ENCODE measurements at regions not wholly inside any gene's neighbourhood (a gene's known extent, or its start where the extent isn't known, plus 50 kb on each side); places are given as distances from the start of the nearest gene placed in this dataset.

- CTCF ChIA-PET, result interaction anchor here (1.4 to 3.3 kb wide), 2 partner anchors 11 to 159 kb away, joined by 4 to 13 read pairs; no protein-coding TSS in a partner anchor
- Histone ChIP-seq H3K4me2 (ENCODE audit: insufficient read depth, low read length) (no peak overlapping the region), H3K79me2 (ENCODE audit: control insufficient read depth, insufficient read depth, low read length) (no peaks in the 10 kb centered on the region), H4K20me1 (replicated peaks; ENCODE audit: control insufficient read depth, extremely low read depth, insufficient read depth, low read length) (peaks cover 2% of the 10 kb centered on the region), H3K36me3 (ENCODE audit: control insufficient read depth in 2 of 2, extremely low read depth in 1 of 2, insufficient read depth in 2 of 2, low read length in 2 of 2) (no peaks in the 10 kb centered on the region), H2AFZ (ENCODE audit: low read depth, low read length) (no peak overlapping the region), H3K27me3 (ENCODE audit: control insufficient read depth in 2 of 2, insufficient read depth in 2 of 2, low read length in 2 of 2) (peaks cover 69 to 92% of the 10 kb centered on the region in 2 experiments), H3K4me3 (replicated peaks in 1 of 3; ENCODE audit: insufficient read depth in 1 of 3, low read depth in 1 of 3, low read length in 3 of 3) (no peak overlapping the region), H3K27ac (ENCODE audit: insufficient read depth, low read depth, low read length) (no peak overlapping the region), H3K9ac (replicated peaks; ENCODE audit: extremely low read depth, insufficient read depth, low read length) (no peak overlapping the region), H3K9me1 (replicated peaks; ENCODE audit: control insufficient read depth, extremely low read depth, insufficient read depth, low read length) (no peaks in the 10 kb centered on the region), H3K4me1 (ENCODE audit: control insufficient read depth, extremely low read depth, insufficient read depth, low read length) (peaks cover 16% of the 10 kb centered on the region), H3K9me3 (replicated peaks; ENCODE audit: control insufficient read depth, insufficient read depth, low read length) (no peaks in the 10 kb centered on the region)
- POLR2A ChIA-PET, result no interaction called here
- dilution Hi-C loops (cut with MboI; ENCODE audit: extremely low pct_ligation_motif_present, low sequenced_read_pairs) (no loop called here), intact Hi-C loops (cut with micrococcal nuclease) (loop anchor here (5.0 kb wide), 2 partner anchors 45 to 60 kb away; partner anchors contain the start of gene BET1)
- TF ChIP-seq FOS (IDR thresholded peaks at IDR 0.05; ENCODE audit: borderline replicate concordance, insufficient read depth, low read length) (no peak), JUN (IDR thresholded peaks at IDR 0.05; ENCODE audit: borderline replicate concordance, insufficient read depth, insufficient read length, low read depth) (no peak), CTCF (IDR thresholded peaks at IDR 0.05; ENCODE audit: extremely low read depth in 1 of 2, insufficient read depth in 1 of 2, low read depth in 1 of 2, low read length in 2 of 2) (no peak), GATA2 (IDR thresholded peaks at IDR 0.05; ENCODE audit: insufficient read depth, insufficient read length, low read depth, low read length) (no peak), POLR2A (IDR thresholded peaks at IDR 0.05; ENCODE audit: low read depth, low read length) (no peak), MAX (IDR thresholded peaks at IDR 0.05; ENCODE audit: insufficient read depth, insufficient read length) (no peak)
- FAIRE-seq (no peak), DNase-seq (ENCODE audit: low read depth, low spot score) (no peak)
- BruUV-seq (replicated peaks), result no TSS peak
These were observed 58.2 kb upstream of the BET1 start for GRCh38 chr7:94062372-94062771.
